PC-3 (cell line): ENCODE measurements at regions not wholly inside any gene's neighbourhood (a gene's known extent, or its start where the extent isn't known, plus 50 kb on each side); places are given as distances from the start of the nearest gene placed in this dataset.

ENCODE experiments used
- ATAC-seq: fragments of 200-7000 bp; cut with Tn5 transposase; 2 replicates; pipeline ENCODE4 v1.9.1; 2020; ENCODE audit warnings: mild to moderate bottlenecking, moderate library complexity
- BruUV-seq: library from RNA; stranded (reverse); fragments of 400-500 nt; replicated peaks from 2 replicates; lab custom pipeline; 2021; lab: Mats Ljungman, UMichigan
- CTCF ChIA-PET: fragments of 300-600 bp; sonication (Branson Sonifier 250); formaldehyde crosslinking; loops from one replicate; lab custom pipeline; 2022; ENCODE audit warnings: antibody characterized with exemption; lab: Charles Lee
- POLR2A ChIA-PET: fragments of 300-600 bp; sonication (Branson Sonifier 250); formaldehyde crosslinking; loops from one replicate; lab custom pipeline; 2022; ENCODE audit warnings: antibody characterized with exemption; ENCODE audit not compliant: unreplicated experiment; lab: Charles Lee
- DNase-seq: peaks from one replicate; pipeline ENCODE4 v3.0.0-alpha.2; 2015
- H2AFZ ChIP-seq: fragments of 300-600 bp; sonication (generic); 2 replicates; pipeline ENCODE4 v1.6.0; 2016; ENCODE audit warnings: antibody characterized with exemption, low read length
- H3F3A ChIP-seq: fragments of 300-600 bp; sonication (generic); one replicate; pipeline ENCODE4 v1.6.0; 2017; ENCODE audit warnings: antibody characterized with exemption, low read length, control low read depth, mild to moderate bottlenecking; ENCODE audit not compliant: unreplicated experiment
- H3K27ac ChIP-seq: fragments of 300-600 bp; sonication (generic); 2 replicates; pipeline ENCODE4 v1.5.1; 2016; ENCODE audit warnings: mild to moderate bottlenecking, low read length
- H3K27me3 ChIP-seq: fragments of 300-600 bp; sonication (generic); 2 replicates; pipeline ENCODE4 v1.6.1; 2016; ENCODE audit warnings: low read length, mixed read lengths
- H3K36me3 ChIP-seq: fragments of 300-600 bp; sonication (generic); 2 replicates; pipeline ENCODE4 v1.6.1; 2016; ENCODE audit warnings: low read depth, mixed run types, low read length, mixed read lengths
- H3K4me1 ChIP-seq: fragments of 300-600 bp; sonication (generic); 2 replicates; pipeline ENCODE4 v1.5.1; 2016; ENCODE audit warnings: low read length; ENCODE audit not compliant: insufficient read depth
- H3K4me2 ChIP-seq: fragments of 300-600 bp; sonication (generic); 2 replicates; pipeline ENCODE4 v1.6.0; 2016; ENCODE audit warnings: low read length
- H3K4me3 ChIP-seq: fragments of 300-600 bp; sonication (generic); 2 replicates; pipeline ENCODE4 v1.5.1; 2016; ENCODE audit warnings: mild to moderate bottlenecking, low read length, mixed read lengths
- H3K79me2 ChIP-seq: fragments of 300-600 bp; sonication (generic); 2 replicates; pipeline ENCODE4 v1.6.1; 2017; ENCODE audit warnings: low read length, mixed read lengths
- H3K9ac ChIP-seq: fragments of 300-600 bp; sonication (generic); 2 replicates; pipeline ENCODE4 v1.6.0; 2016; ENCODE audit warnings: mild to moderate bottlenecking, low read length
- H3K9me2 ChIP-seq: fragments of 300-600 bp; sonication (generic); replicated peaks from 2 replicates; pipeline ENCODE4 v1.6.1; 2016; ENCODE audit warnings: mixed run types, low read length, mixed read lengths
- H3K9me3 ChIP-seq: fragments of 300-600 bp; sonication (generic); 2 replicates; pipeline ENCODE4 v1.6.1; 2016; ENCODE audit warnings: low read length, mixed read lengths
- H4K20me1 ChIP-seq: fragments of 300-600 bp; sonication (generic); 2 replicates; pipeline ENCODE4 v1.6.1; 2016; ENCODE audit warnings: low read length, mixed read lengths
- EZH2 ChIP-seq: fragments of 300-600 bp; sonication (generic); IDR thresholded peaks from one replicate; pipeline ENCODE4 v1.6.1; 2017; ENCODE audit warnings: antibody characterized with exemption, mild to moderate bottlenecking, low read length; ENCODE audit not compliant: unreplicated experiment
- EZH2phosphoT487 ChIP-seq: fragments of 300-600 bp; sonication (generic); IDR thresholded peaks from 2 replicates; pipeline ENCODE4 v1.6.1; 2018; ENCODE audit warnings: mild to moderate bottlenecking, antibody characterized with exemption, low read length, borderline replicate concordance
- intact Hi-C: fragments of 100-400 bp; cut with micrococcal nuclease; formaldehyde crosslinking; loops from 2 replicates; pipeline ENCODE4 v1.9.0; 2023
- TF ChIP-seq, protein P1 (sequence below): fragments of 300-600 bp; sonication (generic); conservative IDR thresholded peaks from 2 replicates; pipeline ENCODE4 v1.5.1; 2017; ENCODE audit warnings: antibody characterized with exemption, low read depth, mild to moderate bottlenecking, low read length

DNA sequence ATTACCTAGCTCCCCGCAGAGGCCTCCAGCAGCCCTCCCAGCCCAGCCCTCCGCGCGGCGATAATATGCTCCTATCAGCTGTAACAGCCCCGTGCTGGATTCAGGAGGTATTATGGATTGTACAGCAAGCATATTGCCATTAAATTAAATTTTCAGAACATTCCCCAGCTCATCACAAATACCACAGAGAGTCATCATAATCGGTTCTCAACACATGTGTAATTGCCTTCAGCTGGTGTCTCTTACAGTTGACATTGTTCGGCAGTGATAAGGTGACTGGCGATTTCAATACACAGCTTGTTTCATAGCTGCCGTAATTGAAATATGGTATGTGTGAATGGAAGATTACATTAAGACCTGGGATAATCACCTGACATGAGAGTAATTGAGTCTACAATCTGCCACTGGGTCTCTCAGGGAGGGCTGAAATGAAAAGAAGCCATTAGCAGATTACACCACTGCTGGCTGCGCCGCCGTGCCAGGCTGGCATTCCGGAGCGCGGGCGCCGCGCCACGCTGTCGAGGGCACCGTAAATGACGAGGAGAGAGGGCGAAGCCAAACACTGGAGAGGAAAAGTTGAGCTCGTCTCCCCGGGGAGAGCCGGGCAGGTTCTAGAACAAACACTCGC lies 549.4 kb upstream of the SALL3 start:
- Histone ChIP-seq H3K4me2 (no peak overlapping the region), H2AFZ (no peak overlapping the region), H3K9ac (no peak overlapping the region), H3K27me3 (peaks cover 45% of the 10 kb centered on the region), H3F3A (no peaks in the 10 kb centered on the region), H4K20me1 (no peaks in the 10 kb centered on the region), H3K79me2 (no peaks in the 10 kb centered on the region), H3K4me3 (no peak overlapping the region), H3K4me1 (no peaks in the 10 kb centered on the region), H3K9me3 (no peaks in the 10 kb centered on the region), H3K27ac (no peak overlapping the region), H3K9me2 (no peaks in the 10 kb centered on the region), H3K36me3 (no peaks in the 10 kb centered on the region)
- intact Hi-C loops = no loop called here
- ChIA-PET CTCF (no interaction called here), POLR2A (no interaction called here)
- no peak for ATAC-seq
- no peak for DNase-seq
- BruUV-seq = no TSS peak
- TF ChIP-seq EZH2 = no peak
- TF ChIP-seq, protein P1, sequence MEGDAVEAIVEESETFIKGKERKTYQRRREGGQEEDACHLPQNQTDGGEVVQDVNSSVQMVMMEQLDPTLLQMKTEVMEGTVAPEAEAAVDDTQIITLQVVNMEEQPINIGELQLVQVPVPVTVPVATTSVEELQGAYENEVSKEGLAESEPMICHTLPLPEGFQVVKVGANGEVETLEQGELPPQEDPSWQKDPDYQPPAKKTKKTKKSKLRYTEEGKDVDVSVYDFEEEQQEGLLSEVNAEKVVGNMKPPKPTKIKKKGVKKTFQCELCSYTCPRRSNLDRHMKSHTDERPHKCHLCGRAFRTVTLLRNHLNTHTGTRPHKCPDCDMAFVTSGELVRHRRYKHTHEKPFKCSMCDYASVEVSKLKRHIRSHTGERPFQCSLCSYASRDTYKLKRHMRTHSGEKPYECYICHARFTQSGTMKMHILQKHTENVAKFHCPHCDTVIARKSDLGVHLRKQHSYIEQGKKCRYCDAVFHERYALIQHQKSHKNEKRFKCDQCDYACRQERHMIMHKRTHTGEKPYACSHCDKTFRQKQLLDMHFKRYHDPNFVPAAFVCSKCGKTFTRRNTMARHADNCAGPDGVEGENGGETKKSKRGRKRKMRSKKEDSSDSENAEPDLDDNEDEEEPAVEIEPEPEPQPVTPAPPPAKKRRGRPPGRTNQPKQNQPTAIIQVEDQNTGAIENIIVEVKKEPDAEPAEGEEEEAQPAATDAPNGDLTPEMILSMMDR = no peak
- TF ChIP-seq EZH2phosphoT487 = no peak

DNA sequence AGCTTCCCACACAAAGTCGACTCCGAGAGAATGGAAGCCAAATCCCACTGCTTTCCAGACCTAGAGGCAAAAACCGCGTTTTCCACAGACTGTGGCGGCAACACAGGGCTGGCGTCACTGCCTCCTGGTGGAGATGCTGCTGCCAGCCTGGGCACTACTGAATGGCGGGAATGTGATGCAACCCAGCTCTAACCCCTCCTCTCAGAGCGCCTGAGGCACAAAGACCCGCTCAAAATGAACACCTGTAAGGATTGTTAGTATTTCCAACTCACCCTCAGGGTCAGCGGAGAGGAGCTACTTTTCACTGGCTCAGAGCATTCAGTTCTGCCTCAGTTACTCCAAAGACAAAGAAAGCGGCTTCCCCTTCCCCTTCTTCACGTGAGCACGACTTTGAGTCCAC lies 548.0 kb upstream of the SALL3 start:
- H3K9me3 ChIP-seq = 0 out of 2 replicates have a peak, but pooled peaks cover 3% of the 10 kb centered on the region

DNA sequence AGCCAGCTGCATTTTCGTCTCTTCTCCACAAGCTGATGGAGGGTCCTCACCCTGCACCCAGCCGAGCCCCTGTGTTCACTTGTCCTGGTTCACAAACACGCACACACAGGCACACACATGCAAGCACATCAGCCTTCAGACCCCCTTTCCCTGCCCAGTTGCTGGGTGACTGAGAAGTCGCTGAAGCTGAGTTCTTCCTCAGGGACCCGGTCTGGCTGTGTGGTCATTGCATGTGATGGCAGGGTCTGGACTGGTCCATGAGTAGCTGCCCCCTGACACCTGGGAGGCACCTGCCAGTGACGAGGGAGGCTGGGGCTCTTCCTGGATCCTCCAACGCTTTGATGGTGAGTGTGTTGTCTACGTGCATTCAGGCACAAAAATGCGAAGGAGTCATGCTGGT lies 546.1 kb upstream of the SALL3 start:
- no TSS peak for BruUV-seq
- Histone ChIP-seq H3K9ac (no peak overlapping the region), H3K4me1 (no peaks in the 10 kb centered on the region), H2AFZ (no peak overlapping the region), H3K4me2 (no peak overlapping the region), H3K27me3 (peaks cover 23% of the 10 kb centered on the region), H4K20me1 (no peaks in the 10 kb centered on the region), H3K79me2 (no peaks in the 10 kb centered on the region), H3F3A (no peaks in the 10 kb centered on the region), H3K9me2 (no peaks in the 10 kb centered on the region), H3K27ac (no peak overlapping the region), H3K4me3 (no peak overlapping the region), H3K9me3 (0 out of 2 replicates have a peak, but pooled peaks cover 3% of the 10 kb centered on the region), H3K36me3 (no peaks in the 10 kb centered on the region)
- no peak for TF ChIP-seq EZH2
- TF ChIP-seq, protein P1 = no peak
- no peak for TF ChIP-seq EZH2phosphoT487
- DNase-seq = no peak
- intact Hi-C loops = no loop called here
- POLR2A ChIA-PET = no interaction called here
- CTCF ChIA-PET = no interaction called here
- no peak for ATAC-seq

More for the DNA sequence above, 548.0 kb upstream of the SALL3 start:
- H2AFZ ChIP-seq = no peak overlapping the region
- no peak overlapping the region for H3K4me2 ChIP-seq
- no peaks in the 10 kb centered on the region for H3K4me1 ChIP-seq
- H3F3A ChIP-seq = no peaks in the 10 kb centered on the region
- TF ChIP-seq EZH2 (no peak), EZH2phosphoT487 (no peak)
- TF ChIP-seq, protein P1 = no peak
- intact Hi-C loops = no loop called here
- CTCF ChIA-PET = no interaction called here
- ATAC-seq = no peak
- BruUV-seq = no TSS peak
- H4K20me1 ChIP-seq = no peaks in the 10 kb centered on the region
- no peaks in the 10 kb centered on the region for H3K79me2 ChIP-seq
- no peaks in the 10 kb centered on the region for H3K9me2 ChIP-seq
- peaks cover 35% of the 10 kb centered on the region for H3K27me3 ChIP-seq
- H3K36me3 ChIP-seq = no peaks in the 10 kb centered on the region
- H3K4me3 ChIP-seq = no peak overlapping the region
- no peak overlapping the region for H3K27ac ChIP-seq
- no peak for DNase-seq
- H3K9ac ChIP-seq = no peak overlapping the region
- POLR2A ChIA-PET = no interaction called here
